ENCODE measurements at regions not wholly inside any gene's neighbourhood (a gene's known extent, or its start where the extent isn't known, plus 50 kb on each side); places are given as distances from the start of the nearest gene placed in this dataset.
A peak's percentile ranks its signal among the peaks of the same experiment; 100 is the strongest.
"Not testable (repeated sequence)": the region's sequence is repeated elsewhere in the genome, so short reads cannot be mapped to it uniquely, and the experiment has no call there.

GRCh38 chr10:23611308-23612029, 172.6 kb downstream of the OTUD1 start:
- intact Hi-C loops (cut with DNase I), result no loop called here
- peak; percentile 55 for ATAC-seq (ENCODE audit: poor library complexity)

DNA sequence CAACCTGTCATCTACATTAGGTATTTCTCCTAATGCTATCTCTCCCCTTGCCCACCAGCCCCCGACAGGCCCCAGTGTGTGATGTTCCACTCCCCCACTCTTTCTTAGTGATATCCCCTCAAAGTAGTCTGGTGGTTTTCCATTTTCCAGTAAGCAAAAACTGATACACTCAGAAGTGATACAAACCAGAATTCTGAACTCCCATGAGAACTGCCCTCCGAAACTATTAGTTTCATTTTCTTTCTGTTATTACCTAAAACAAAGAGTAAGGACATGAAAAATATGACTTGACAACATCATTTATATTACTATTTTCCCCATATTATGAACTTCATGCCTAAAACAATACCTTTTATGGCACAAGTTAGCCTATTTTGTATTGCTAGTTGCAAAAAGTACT, 175.0 kb downstream of the OTUD1 start:
- DNase-seq, result no peak
- intact Hi-C loops (cut with DNase I), result no loop called here
- ATAC-seq (ENCODE audit: poor library complexity), result no peak

More at GRCh38 chr10:23611308-23612029, 172.6 kb downstream of the OTUD1 start:
- DNase-seq, result no peak

GRCh38 chr10:23614483-23614882, 175.6 kb downstream of the OTUD1 start:
- intact Hi-C loops (cut with DNase I), result no loop called here
- DNase-seq (no peak), ATAC-seq (ENCODE audit: poor library complexity) (no peak)

DNA sequence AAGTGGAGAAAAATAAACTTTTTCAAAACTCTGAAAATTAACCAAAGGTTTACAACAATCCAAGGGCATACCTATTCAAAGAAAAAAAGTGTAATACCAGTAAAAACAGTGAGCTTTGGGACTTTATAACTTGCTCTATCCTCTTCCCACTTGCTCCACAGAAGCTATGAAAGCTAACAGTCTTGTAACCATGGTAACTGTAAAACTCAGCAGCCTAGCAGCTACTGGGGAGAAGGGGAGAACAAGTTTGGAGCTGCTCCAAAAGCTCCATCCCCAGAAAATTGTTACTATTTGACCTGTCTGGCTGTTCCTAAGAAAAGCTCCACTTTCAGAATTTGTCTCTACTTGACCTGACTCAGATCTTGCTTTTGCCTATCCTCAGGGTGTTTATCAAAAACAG, 191.5 kb downstream of the OTUD1 start:
- ATAC-seq (ENCODE audit: poor library complexity) (no peak), DNase-seq (no peak)
- intact Hi-C loops (cut with DNase I), result no loop called here

GRCh38 chr10:23630885-23631284, 192.0 kb downstream of the OTUD1 start:
- intact Hi-C loops (cut with DNase I), result no loop called here
- no peak for DNase-seq
- ATAC-seq (ENCODE audit: poor library complexity), result no peak

DNA sequence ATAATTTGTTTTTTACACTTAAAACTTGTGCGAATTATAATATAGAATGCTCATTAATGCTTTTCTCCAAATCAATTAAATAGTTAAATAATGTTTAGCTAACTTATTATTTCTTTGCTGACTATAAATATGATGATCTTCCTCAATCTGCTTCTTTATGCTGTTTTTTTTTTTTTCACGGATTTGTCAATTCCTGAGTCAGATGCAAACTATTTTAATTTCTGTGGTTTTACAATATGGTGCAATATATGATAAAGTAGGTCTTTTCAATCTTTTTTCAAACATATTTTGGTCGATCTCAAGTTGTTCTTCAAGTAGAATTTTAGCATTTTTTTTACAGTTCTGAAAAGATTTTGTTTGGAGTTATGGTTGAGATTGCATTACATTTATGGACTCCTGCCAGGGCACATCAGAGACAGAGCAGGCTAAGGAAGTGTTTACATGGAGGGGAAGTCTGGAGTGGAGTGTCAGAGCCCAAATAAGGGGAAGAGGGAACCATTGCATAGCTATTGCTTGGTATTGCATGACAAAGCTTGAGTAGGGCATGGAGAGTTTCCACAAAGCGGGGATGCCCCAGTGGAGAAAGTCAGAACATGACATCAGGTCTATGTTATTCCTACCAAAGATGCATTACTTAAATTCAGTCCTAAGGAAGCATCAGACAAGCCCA, 204.4 kb downstream of the OTUD1 start:
- ATAC-seq (ENCODE audit: poor library complexity) (no peak), DNase-seq (no peak)
- intact Hi-C loops (cut with DNase I), result no loop called here

GRCh38 chr10:23648618-23649017, 209.7 kb downstream of the OTUD1 start:
- DNase-seq (no peak), ATAC-seq (ENCODE audit: poor library complexity) (no peak)

GRCh38 chr10:23656735-23657134, 217.9 kb downstream of the OTUD1 start:
- DNase-seq (no peak), ATAC-seq (ENCODE audit: poor library complexity) (no peak)
- intact Hi-C loops (cut with DNase I), result no loop called here

More at GRCh38 chr10:23648618-23649017, 209.7 kb downstream of the OTUD1 start:
- intact Hi-C loops (cut with DNase I), result no loop called here

DNA sequence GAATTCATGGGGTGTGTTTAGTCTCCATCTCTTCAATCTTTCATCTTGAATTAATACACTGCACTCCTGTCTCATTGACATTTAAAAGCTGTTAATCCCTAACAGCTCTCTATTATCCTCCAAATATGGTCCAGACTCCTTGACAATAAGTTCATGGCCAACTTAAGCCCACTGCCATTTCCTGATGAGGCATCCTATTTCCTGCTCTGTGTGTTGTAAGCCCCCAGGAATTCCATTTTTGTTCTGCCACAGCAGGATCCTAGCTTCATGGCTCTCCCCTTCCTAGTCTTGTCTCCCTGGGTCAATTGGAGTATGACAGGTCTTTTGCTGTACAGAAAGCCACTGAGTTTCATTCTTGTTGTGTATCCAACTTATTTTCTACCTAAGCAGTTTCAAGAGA, 218.8 kb downstream of the OTUD1 start:
- no peak for ATAC-seq (ENCODE audit: poor library complexity)

GRCh38 chr10:23671866-23672265, 233.0 kb downstream of the OTUD1 start:
- ATAC-seq (ENCODE audit: poor library complexity); DNase-seq; intact Hi-C loops (cut with DNase I): not testable (repeated sequence)

More for the DNA sequence above, 218.8 kb downstream of the OTUD1 start:
- intact Hi-C loops (cut with DNase I), result no loop called here
- no peak for DNase-seq

GRCh38 chr10:23675585-23675984, 236.7 kb downstream of the OTUD1 start:
- no peak for ATAC-seq (ENCODE audit: poor library complexity)
- DNase-seq, result no peak

DNA sequence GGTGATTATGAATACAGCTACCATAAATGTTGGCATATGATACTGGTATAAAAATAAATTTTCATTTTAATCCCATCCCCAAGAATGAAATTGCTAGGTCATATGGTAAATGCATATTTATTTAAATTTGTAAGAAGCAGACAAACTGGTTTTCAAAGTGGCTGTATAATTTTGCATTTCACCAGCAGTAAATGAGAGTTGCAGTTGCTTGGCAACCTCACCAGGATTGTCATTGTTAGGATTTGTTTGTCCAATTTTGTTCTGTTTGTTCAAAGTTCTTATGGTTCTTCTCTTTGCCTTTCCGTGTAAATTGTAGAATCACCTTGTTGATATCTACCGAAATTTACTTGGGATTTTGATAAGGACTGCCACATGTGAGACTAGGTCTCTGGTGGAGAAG, 237.4 kb downstream of the OTUD1 start:
- intact Hi-C loops (cut with DNase I), result no loop called here
- DNase-seq, result no peak
- ATAC-seq (ENCODE audit: poor library complexity), result no peak

More at GRCh38 chr10:23675585-23675984, 236.7 kb downstream of the OTUD1 start:
- intact Hi-C loops (cut with DNase I), result no loop called here

GRCh38 chr10:23686722-23687121, 247.8 kb downstream of the OTUD1 start:
- no peak for ATAC-seq (ENCODE audit: poor library complexity)
- intact Hi-C loops (cut with DNase I), result no loop called here
- no peak for DNase-seq

DNA sequence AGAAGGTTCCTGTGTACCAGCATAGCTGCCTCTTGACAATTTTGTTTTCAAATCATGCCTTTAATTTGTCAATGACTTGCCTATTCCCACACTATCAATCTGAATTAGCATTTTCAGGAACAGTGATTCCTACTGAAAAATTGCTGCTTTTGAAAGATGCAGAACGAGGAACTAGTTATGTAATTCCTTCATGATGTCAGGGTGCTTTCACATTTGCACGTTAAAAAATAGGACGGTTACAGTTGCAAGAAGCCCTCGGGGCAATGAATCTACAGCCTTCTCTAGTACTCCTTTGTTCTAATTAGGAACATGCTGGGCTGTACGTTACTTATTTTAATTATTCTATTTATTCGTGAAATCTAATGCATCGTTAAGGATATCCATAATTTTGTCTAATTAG, 253.9 kb downstream of the OTUD1 start:
- intact Hi-C loops (cut with DNase I), result no loop called here
- ATAC-seq (ENCODE audit: poor library complexity) (no peak), DNase-seq (no peak)

- intact Hi-C loops (cut with DNase I), result no loop called here
- peak; percentile 41 for DNase-seq
- ATAC-seq (ENCODE audit: poor library complexity), result no peak
Measured at GRCh38 chr10:23693501-23693901, 254.6 kb downstream of the OTUD1 start.

DNA sequence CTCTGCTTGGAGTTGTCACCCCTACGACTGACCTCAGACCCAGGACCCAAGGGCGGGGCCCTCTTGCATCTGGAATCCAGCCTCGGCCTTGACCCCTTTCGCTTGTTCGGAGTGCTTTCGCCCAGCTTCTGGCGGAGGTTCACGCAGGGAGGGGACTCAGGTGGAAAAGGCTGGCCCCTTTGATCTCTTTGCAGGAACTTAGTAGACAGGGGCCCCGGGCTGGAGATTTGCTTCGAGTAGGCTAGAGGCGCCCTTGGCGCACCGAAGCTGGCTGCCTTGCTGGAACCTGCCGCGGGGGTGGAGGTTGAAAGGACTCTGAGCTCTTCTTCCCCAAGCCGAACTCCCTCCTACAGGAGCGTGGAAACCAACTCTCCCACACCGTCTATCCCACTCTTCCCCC, 255.1 kb downstream of the OTUD1 start:
- intact Hi-C loops (cut with DNase I), result no loop called here
- DNase-seq (peak; percentile 34), ATAC-seq (ENCODE audit: poor library complexity) (no peak)

DNA sequence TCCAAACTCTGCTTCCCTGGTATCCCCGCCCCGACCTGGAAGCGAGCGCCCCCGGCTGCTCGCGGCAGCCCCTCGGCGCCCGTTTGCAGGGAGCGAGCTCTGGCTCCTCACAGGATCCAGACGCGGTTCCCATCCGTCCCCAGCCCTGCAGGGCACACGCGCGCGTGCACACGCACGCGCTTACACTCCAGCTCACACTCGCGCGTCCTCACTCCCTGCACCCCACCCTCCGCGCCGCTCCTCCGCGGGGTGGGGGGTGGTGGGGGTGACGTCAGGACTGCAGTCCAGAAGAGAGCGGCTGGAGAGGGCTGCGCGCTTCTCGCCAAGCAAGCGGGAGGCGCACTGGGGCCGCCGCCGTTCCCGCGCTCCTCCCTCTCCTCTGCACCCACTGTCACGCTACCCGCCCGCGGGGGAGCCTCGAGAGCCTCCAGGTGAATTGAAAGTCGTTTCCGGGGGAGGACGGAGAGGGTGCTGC, 255.6 kb downstream of the OTUD1 start:
- ATAC-seq (ENCODE audit: poor library complexity), result no peak
- intact Hi-C loops (cut with DNase I), result no loop called here

DNA sequence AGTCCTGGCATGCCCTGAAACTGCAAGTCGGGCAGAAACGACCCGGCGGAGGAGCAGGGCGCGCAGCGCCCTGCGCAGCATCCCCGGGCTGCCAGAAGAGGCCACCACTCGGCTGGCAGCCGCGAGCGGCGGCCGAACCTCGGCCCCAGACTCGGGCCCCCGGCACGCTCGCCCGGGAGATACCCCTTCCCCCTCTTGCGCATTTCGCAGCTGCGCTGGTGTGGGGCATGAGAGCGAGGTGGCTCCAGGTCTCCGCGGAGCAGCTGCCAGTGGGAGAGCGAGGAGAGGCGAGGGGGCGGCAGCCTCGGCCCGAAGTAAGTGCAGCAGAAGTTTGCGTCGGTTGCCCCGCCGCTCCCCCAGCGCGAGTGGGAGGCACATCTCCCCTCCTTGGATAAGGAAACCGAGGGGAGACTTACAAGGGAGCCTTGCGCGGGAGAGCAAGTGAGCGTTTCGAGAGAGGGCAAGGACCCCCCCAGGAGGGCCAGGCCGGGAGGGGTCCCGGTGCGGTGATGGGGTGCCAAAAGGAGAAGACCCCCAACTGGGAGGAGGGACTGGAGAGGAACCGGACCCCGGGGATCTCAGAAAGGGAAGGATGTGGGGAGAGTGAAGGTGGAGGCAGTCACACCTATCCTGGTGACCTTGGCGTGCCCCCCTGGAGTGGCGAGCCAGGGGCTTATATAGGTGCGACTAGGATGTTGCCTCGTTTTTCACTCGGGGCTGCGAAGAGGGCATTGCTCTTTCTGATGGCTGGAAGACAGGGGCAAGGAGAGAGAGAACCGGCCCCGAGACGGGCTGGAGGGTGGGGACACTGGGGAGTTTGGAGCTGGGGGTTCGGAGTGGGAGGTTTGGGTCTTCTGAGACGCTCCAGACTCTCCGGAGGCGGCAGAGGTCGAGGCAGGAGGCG, 256.3 kb downstream of the OTUD1 start:
- intact Hi-C loops (cut with DNase I), result no loop called here
- no peak for ATAC-seq (ENCODE audit: poor library complexity)
- no peak for DNase-seq

More for the DNA sequence above, 255.6 kb downstream of the OTUD1 start:
- no peak for DNase-seq

DNA sequence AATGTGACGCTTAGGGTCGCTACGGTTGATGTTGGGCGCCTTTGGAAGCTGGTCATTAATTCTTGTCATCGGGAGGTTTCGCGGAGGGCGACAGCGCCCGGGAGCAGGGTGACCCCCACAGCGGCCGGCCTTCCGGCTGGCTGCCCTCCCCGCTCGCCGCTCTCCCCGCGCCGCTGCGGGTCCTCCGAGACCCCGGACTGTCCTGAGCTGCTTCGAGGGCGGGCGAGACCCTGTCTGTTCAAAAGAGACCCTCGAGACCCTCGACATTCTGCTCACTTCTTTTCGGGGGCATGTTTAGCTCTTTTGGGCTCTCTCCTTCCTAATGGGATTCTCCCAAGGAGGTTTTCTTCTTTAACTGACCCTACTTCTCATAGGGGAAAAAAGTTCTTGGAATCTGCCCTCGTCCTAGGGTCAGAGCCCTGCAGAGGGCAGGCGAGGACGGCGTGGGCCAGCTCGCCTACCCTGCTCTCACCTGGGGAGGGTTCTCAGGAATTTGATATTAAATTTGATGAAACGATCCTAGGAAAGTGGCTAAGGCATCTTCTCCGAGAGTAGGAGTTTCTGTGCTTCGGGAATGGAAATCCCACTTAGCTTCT, 257.0 kb downstream of the OTUD1 start:
- no peak for DNase-seq
- intact Hi-C loops (cut with DNase I), result no loop called here

More for the DNA sequence above, 257.0 kb downstream of the OTUD1 start:
- ATAC-seq (ENCODE audit: poor library complexity), result no peak
